ENCODE measurements at regions not wholly inside any gene's neighbourhood (a gene's known extent, or its start where the extent isn't known, plus 50 kb on each side); places are given as distances from the start of the nearest gene placed in this dataset.

- Mint-ChIP-seq H3K27me3 (ENCODE audit: insufficient read depth) (no peaks in the 10 kb centered on the region), H3K9me3 (peaks cover 20% of the 10 kb centered on the region), H3K4me1 (peaks cover 15% of the 10 kb centered on the region), H3K36me3 (ENCODE audit: low read depth) (peaks cover 8% of the 10 kb centered on the region), H3K27ac (no peak overlapping the region), H3K4me3 (no peak overlapping the region)
- H3K9ac ChIP-seq (ENCODE audit: extremely low read depth, low read length, poor library complexity, severe bottlenecking) = no peak overlapping the region
- WGBS, 2 experiments (ENCODE audit: insufficient coverage in 1 of 2, insufficient read length in 1 of 2) = 82% methylated on average over 2 of the region's 2 CpGs; no CpG with 5 or more reads in 1 of the 2 experiments
- H3K27ac ChIP-seq (ENCODE audit: low read depth, low read length) = no peak overlapping the region
- no peak overlapping the region for H3K4me3 ChIP-seq (ENCODE audit: low read length)
- DNase-seq = no peak
- TF ChIP-seq CTCF (conservative IDR thresholded peaks at IDR 0.05) = no peak
- H3K4me1 ChIP-seq (ENCODE audit: control insufficient read depth, insufficient read depth, low read length) = peaks cover 8% of the 10 kb centered on the region
- H3K36me3 ChIP-seq (ENCODE audit: control insufficient read depth, insufficient read depth, low read length) = no peaks in the 10 kb centered on the region
- H3K27me3 ChIP-seq (ENCODE audit: control insufficient read depth, insufficient read depth, low read length, poor library complexity, severe bottlenecking) = no peaks in the 10 kb centered on the region
- peaks cover 25% of the 10 kb centered on the region for H3K9me3 ChIP-seq (ENCODE audit: control insufficient read depth, low read length)
Measured at GRCh38 chr10:90407851-90408250, 450.0 kb downstream of the HTR7 start.

- no peaks in the 10 kb centered on the region for H3K27me3 ChIP-seq (ENCODE audit: control insufficient read depth, insufficient read depth, low read length, poor library complexity, severe bottlenecking)
- DNase-seq = no peak
- no peak for TF ChIP-seq CTCF (conservative IDR thresholded peaks at IDR 0.05)
- no peak overlapping the region for H3K27ac ChIP-seq (ENCODE audit: low read depth, low read length)
- Mint-ChIP-seq H3K36me3 (ENCODE audit: low read depth) (peaks cover 8% of the 10 kb centered on the region), H3K4me3 (no peak overlapping the region), H3K27me3 (ENCODE audit: insufficient read depth) (no peaks in the 10 kb centered on the region), H3K9me3 (peaks cover 20% of the 10 kb centered on the region), H3K27ac (peak overlapping the region; percentile 60), H3K4me1 (peaks cover 11% of the 10 kb centered on the region)
- H3K4me3 ChIP-seq (ENCODE audit: low read length) = no peak overlapping the region
- H3K9ac ChIP-seq (ENCODE audit: extremely low read depth, low read length, poor library complexity, severe bottlenecking) = no peak overlapping the region
- peaks cover 25% of the 10 kb centered on the region for H3K9me3 ChIP-seq (ENCODE audit: control insufficient read depth, low read length)
- no peaks in the 10 kb centered on the region for H3K36me3 ChIP-seq (ENCODE audit: control insufficient read depth, insufficient read depth, low read length)
- peaks cover 6% of the 10 kb centered on the region for H3K4me1 ChIP-seq (ENCODE audit: control insufficient read depth, insufficient read depth, low read length)
Measured at GRCh38 chr10:90412582-90412981, 445.3 kb downstream of the HTR7 start.

- WGBS, 2 experiments (ENCODE audit: insufficient coverage in 1 of 2, insufficient read length in 1 of 2) = 90 to 100% methylated on average over 2 to 3 of the region's 3 CpGs
- H3K9me3 Mint-ChIP-seq = peaks cover 20% of the 10 kb centered on the region
- no peaks in the 10 kb centered on the region for H3K27me3 ChIP-seq (ENCODE audit: control insufficient read depth, insufficient read depth, low read length, poor library complexity, severe bottlenecking)
- H3K4me1 Mint-ChIP-seq = peaks cover 14% of the 10 kb centered on the region
- peaks cover 25% of the 10 kb centered on the region for H3K9me3 ChIP-seq (ENCODE audit: control insufficient read depth, low read length)
- H3K4me3 ChIP-seq (ENCODE audit: low read length) = no peak overlapping the region
- H3K36me3 Mint-ChIP-seq (ENCODE audit: low read depth) = peaks cover 8% of the 10 kb centered on the region
- no peaks in the 10 kb centered on the region for H3K27me3 Mint-ChIP-seq (ENCODE audit: insufficient read depth)
- H3K4me3 Mint-ChIP-seq = no peak overlapping the region
- peaks cover 9% of the 10 kb centered on the region for H3K4me1 ChIP-seq (ENCODE audit: control insufficient read depth, insufficient read depth, low read length)
- H3K27ac Mint-ChIP-seq = no peak overlapping the region
- no peak overlapping the region for H3K27ac ChIP-seq (ENCODE audit: low read depth, low read length)
- no peak for DNase-seq
- H3K36me3 ChIP-seq (ENCODE audit: control insufficient read depth, insufficient read depth, low read length) = no peaks in the 10 kb centered on the region
- TF ChIP-seq CTCF (conservative IDR thresholded peaks at IDR 0.05) = no peak
- no peak overlapping the region for H3K9ac ChIP-seq (ENCODE audit: extremely low read depth, low read length, poor library complexity, severe bottlenecking)
Measured at GRCh38 chr10:90413196-90413595, 444.6 kb downstream of the HTR7 start.
